CD14-positive monocyte (primary cell): ENCODE measurements at regions not wholly inside any gene's neighbourhood (a gene's known extent, or its start where the extent isn't known, plus 50 kb on each side); places are given as distances from the start of the nearest gene placed in this dataset.

Experiments used
- DNase-seq, 3 donors: peaks; one replicate each; pipeline ENCODE4 v3.0.0-alpha.2; 2011 to 2022
- H2AFZ ChIP-seq: 2 replicates; pipeline ENCODE4 v1.6.0; 2012; ENCODE audit warnings: mild to moderate bottlenecking, low read depth, low read length, inconsistent platforms; ENCODE audit not compliant: insufficient read depth, poor library complexity, severe bottlenecking
- H3K27ac ChIP-seq, 2 donors: 1 replicate in 1 of 2; 2 replicates in 1 of 2; pipeline ENCODE4 v1.5.1; 2012 to 2013; ENCODE audit warnings: low read length in 2 of 2, control low read depth in 1 of 2, inconsistent platforms in 1 of 2, low read depth in 1 of 2, mild to moderate bottlenecking in 1 of 2
- H3K27me3 ChIP-seq, 2 donors: one replicate each; pipeline versions ENCODE4 v1.6.0 to v1.6.1; 2011 to 2013; ENCODE audit warnings: low read length in 2 of 2; ENCODE audit not compliant: control insufficient read depth in 2 of 2, insufficient read depth in 2 of 2
- H3K36me3 ChIP-seq, 2 donors: replicated peaks in 1 of 2; 1 replicate in 1 of 2; 2 replicates in 1 of 2; pipeline versions ENCODE4 v1.5.1 to v1.6.1; 2012 to 2013; ENCODE audit warnings: low read length in 2 of 2, control low read depth in 1 of 2, inconsistent platforms in 1 of 2, mild to moderate bottlenecking in 1 of 2; ENCODE audit not compliant: insufficient read depth in 2 of 2, control insufficient read depth in 1 of 2
- H3K4me1 ChIP-seq, 2 donors: 1 replicate in 1 of 2; 2 replicates in 1 of 2; pipeline versions ENCODE4 v1.5.1 to v1.6.1; 2012 to 2013; ENCODE audit warnings: low read length in 2 of 2, control low read depth in 1 of 2, inconsistent platforms in 1 of 2, mild to moderate bottlenecking in 1 of 2, moderate library complexity in 1 of 2; ENCODE audit not compliant: insufficient read depth in 2 of 2, control insufficient read depth in 1 of 2
- H3K4me2 ChIP-seq: replicated peaks from 2 replicates; pipeline ENCODE3; 2012; ENCODE audit warnings: low read length, moderate library complexity, mild to moderate bottlenecking; ENCODE audit not compliant: poor library complexity, severe bottlenecking; ENCODE audit errors: extremely low read depth
- H3K4me3 ChIP-seq, 3 experiments: fragments of 200-600 bp in 1 of 3; sonication (generic) in 1 of 3; replicated peaks in 1 of 3; 1 replicate in 2 of 3; 2 replicates in 1 of 3; pipeline ENCODE4 v1.5.1; 2011 to 2013; ENCODE audit warnings: low read length in 3 of 3, mild to moderate bottlenecking in 3 of 3, control low read depth in 2 of 3, low read depth in 2 of 3, inconsistent platforms in 1 of 3, moderate library complexity in 1 of 3
- H3K79me2 ChIP-seq: 2 replicates; pipeline ENCODE4 v1.6.0; 2012; ENCODE audit warnings: mild to moderate bottlenecking, control low read depth, inconsistent platforms, low read length, moderate library complexity; ENCODE audit not compliant: insufficient read depth
- H3K9ac ChIP-seq: 2 replicates; pipeline ENCODE4 v1.6.0; 2017; ENCODE audit warnings: low read length, mild to moderate bottlenecking; ENCODE audit not compliant: insufficient read depth, poor library complexity, severe bottlenecking
- H3K9me3 ChIP-seq, 2 donors: replicated peaks in 1 of 2; 1 replicate in 1 of 2; 2 replicates in 1 of 2; pipeline versions ENCODE4 v1.5.1 to v1.6.1; 2012 to 2013; ENCODE audit warnings: low read length in 2 of 2, control low read depth in 1 of 2; ENCODE audit not compliant: control insufficient read depth in 1 of 2, insufficient read depth in 1 of 2
- H4K20me1 ChIP-seq: 2 replicates; pipeline ENCODE4 v1.6.0; 2012; ENCODE audit warnings: mild to moderate bottlenecking, low read length, control low read depth, moderate library complexity; ENCODE audit not compliant: insufficient read depth
- H3K27ac Mint-ChIP-seq, 7 donors: one replicate each; pipeline ENCODE4 v1.8.0; 2020; ENCODE audit warnings: mild to moderate bottlenecking in 7 of 7, mixed read lengths in 7 of 7, moderate library complexity in 6 of 7, inconsistent platforms in 2 of 7
- H3K27me3 Mint-ChIP-seq, 3 donors: one replicate each; pipeline ENCODE4 v1.8.0; 2021 to 2022; ENCODE audit warnings: low read depth in 3 of 3, mild to moderate bottlenecking in 3 of 3, mixed read lengths in 3 of 3, moderate library complexity in 3 of 3, inconsistent platforms in 1 of 3
- H3K36me3 Mint-ChIP-seq, 2 donors: one replicate each; pipeline ENCODE4 v1.8.0; 2020; ENCODE audit warnings: mixed read lengths in 2 of 2, inconsistent platforms in 1 of 2, mild to moderate bottlenecking in 1 of 2
- H3K4me1 Mint-ChIP-seq: one replicate; pipeline ENCODE4 v1.8.0; 2020; ENCODE audit warnings: mild to moderate bottlenecking, mixed read lengths
- H3K4me3 Mint-ChIP-seq, 2 donors: one replicate each; pipeline ENCODE4 v1.8.0; 2020; ENCODE audit warnings: mild to moderate bottlenecking in 2 of 2, mixed read lengths in 2 of 2, moderate library complexity in 1 of 2
- H3K9me3 Mint-ChIP-seq, 7 donors: one replicate each; pipeline ENCODE4 v1.8.0; 2020 to 2022; ENCODE audit warnings: mixed read lengths in 7 of 7, mild to moderate bottlenecking in 6 of 7, moderate library complexity in 6 of 7, inconsistent platforms in 2 of 7
- WGBS: methylation state at CpG from one replicate; pipeline ENCODE4 v1.1.5; 2013; ENCODE audit warnings: missing lambda C conversion rate; ENCODE audit not compliant: insufficient coverage; 5-methylcytosine and 5-hydroxymethylcytosine counted together
- intact Hi-C, 2 donors: fragments of 100-400 bp; cut with micrococcal nuclease; formaldehyde crosslinking; loops; one replicate each; pipeline versions ENCODE4 v1.15.0 to v1.15.1; 2023
- TF ChIP-seq, protein P1 (sequence below): fragments of 200-600 bp; IDR thresholded peaks from one replicate; pipeline ENCODE4 v1.8.0; 2022; ENCODE audit warnings: antibody characterized with exemption, mild to moderate bottlenecking

DNA sequence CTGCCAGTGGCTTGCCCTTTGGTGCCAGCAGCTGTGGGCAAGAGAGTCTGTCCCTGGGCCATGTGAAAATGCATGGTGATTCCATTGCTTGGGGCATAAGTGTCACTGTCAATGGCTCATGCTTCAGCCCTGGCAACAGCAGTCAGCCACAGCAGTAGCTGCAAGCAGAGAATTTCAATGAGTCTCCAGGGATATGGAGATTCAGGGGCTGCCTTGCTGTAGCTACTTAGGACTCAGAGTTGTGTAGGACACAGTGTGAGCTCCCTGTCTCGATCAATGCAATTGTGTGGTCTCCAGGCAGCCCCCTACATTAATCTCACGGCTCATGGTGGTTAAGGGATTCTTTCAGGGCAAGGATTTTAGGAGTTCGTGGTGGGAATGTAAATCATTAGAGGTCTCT lies 126.3 kb upstream of the STARD3NL start:
- no peaks in the 10 kb centered on the region for H3K4me1 Mint-ChIP-seq
- peaks cover 16 to 27% (median 18%) of the 10 kb centered on the region in 7 donors for H3K9me3 Mint-ChIP-seq
- Histone ChIP-seq H3K4me3 (no peak overlapping the region), H3K4me2 (no peak overlapping the region), H3K9me3 (peaks cover 5 to 18% of the 10 kb centered on the region in 2 donors), H3K4me1 (no peaks in the 10 kb centered on the region), H4K20me1 (no peaks in the 10 kb centered on the region), H3K79me2 (no peaks in the 10 kb centered on the region), H3K36me3 (no peaks in the 10 kb centered on the region), H3K9ac (no peak overlapping the region), H3K27me3 (no peaks in the 10 kb centered on the region), H3K27ac (no peak overlapping the region), H2AFZ (no peak overlapping the region)
- H3K27me3 Mint-ChIP-seq, result no peaks in the 10 kb centered on the region
- no peak overlapping the region for H3K4me3 Mint-ChIP-seq
- TF ChIP-seq, protein P1, sequence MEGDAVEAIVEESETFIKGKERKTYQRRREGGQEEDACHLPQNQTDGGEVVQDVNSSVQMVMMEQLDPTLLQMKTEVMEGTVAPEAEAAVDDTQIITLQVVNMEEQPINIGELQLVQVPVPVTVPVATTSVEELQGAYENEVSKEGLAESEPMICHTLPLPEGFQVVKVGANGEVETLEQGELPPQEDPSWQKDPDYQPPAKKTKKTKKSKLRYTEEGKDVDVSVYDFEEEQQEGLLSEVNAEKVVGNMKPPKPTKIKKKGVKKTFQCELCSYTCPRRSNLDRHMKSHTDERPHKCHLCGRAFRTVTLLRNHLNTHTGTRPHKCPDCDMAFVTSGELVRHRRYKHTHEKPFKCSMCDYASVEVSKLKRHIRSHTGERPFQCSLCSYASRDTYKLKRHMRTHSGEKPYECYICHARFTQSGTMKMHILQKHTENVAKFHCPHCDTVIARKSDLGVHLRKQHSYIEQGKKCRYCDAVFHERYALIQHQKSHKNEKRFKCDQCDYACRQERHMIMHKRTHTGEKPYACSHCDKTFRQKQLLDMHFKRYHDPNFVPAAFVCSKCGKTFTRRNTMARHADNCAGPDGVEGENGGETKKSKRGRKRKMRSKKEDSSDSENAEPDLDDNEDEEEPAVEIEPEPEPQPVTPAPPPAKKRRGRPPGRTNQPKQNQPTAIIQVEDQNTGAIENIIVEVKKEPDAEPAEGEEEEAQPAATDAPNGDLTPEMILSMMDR, result no peak
- no peak overlapping the region for H3K27ac Mint-ChIP-seq
- H3K36me3 Mint-ChIP-seq, result no peaks in the 10 kb centered on the region
- intact Hi-C loops, result no loop called here
- WGBS, result no CpG with 5 or more reads among the region's 3 CpGs
- no peak for DNase-seq

DNA sequence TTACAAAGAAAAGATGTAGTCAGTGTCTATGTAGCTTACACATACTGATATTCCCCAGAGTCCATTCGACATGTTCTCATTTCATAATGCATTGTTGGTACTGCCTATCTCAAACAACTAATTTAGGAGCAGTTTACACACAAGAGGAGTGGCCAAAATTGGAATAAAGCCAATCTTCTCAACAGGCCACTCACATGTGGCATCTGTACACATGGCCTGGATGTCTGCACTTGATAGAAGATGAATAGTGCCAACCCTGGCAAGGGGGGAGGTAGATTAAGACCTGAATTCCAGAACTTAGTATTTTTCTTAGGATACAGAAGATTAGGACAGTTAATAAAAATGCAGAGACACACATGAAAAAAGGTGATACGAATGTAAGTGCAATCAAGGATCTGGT lies 125.3 kb upstream of the STARD3NL start:
- no CpG with 5 or more reads among the region's 2 CpGs for WGBS
- Mint-ChIP-seq H3K27me3 (no peaks in the 10 kb centered on the region), H3K4me3 (no peak overlapping the region), H3K36me3 (no peaks in the 10 kb centered on the region), H3K27ac (no peak overlapping the region), H3K4me1 (no peaks in the 10 kb centered on the region), H3K9me3 (peaks cover 16 to 26% (median 18%) of the 10 kb centered on the region in 7 donors)
- no peak overlapping the region for H2AFZ ChIP-seq
- no peak overlapping the region for H3K27ac ChIP-seq
- H3K4me3 ChIP-seq, result no peak overlapping the region
- no peaks in the 10 kb centered on the region for H3K4me1 ChIP-seq
- no peaks in the 10 kb centered on the region for H4K20me1 ChIP-seq
- H3K9ac ChIP-seq, result no peak overlapping the region
- H3K4me2 ChIP-seq, result no peak overlapping the region
- TF ChIP-seq, protein P1, result no peak
- no peaks in the 10 kb centered on the region for H3K36me3 ChIP-seq
- no peaks in the 10 kb centered on the region for H3K79me2 ChIP-seq
- peaks cover 5 to 18% of the 10 kb centered on the region in 2 donors for H3K9me3 ChIP-seq
- no peaks in the 10 kb centered on the region for H3K27me3 ChIP-seq
- DNase-seq, result no peak
- intact Hi-C loops, result no loop called here
